ENCODE measurements at regions not wholly inside any gene's neighbourhood (a gene's known extent, or its start where the extent isn't known, plus 50 kb on each side); places are given as distances from the start of the nearest gene placed in this dataset.

- TF ChIP-seq CTCF (optimal IDR thresholded peaks at IDR 0.05 in 1 of 3, IDR thresholded peaks at IDR 0.05 in 1 of 3, conservative IDR thresholded peaks at IDR 0.05 in 1 of 3; ENCODE audit: extremely low read depth in 1 of 3, insufficient read depth in 2 of 3, low read length in 3 of 3) (no peak), EZH2 (IDR thresholded peaks at IDR 0.05; ENCODE audit: low read length) (no peak)
Measured at GRCh38 chr4:81870275-81870674, 398.6 kb upstream of the RASGEF1B start.

Measured in keratinocyte (primary cell).